Chondrocyte (in vitro differentiated cells): ENCODE measurements at regions not wholly inside any gene's neighbourhood (a gene's known extent, or its start where the extent isn't known, plus 50 kb on each side); places are given as distances from the start of the nearest gene placed in this dataset.
A peak's percentile ranks its signal among the peaks of the same experiment; 100 is the strongest.

Source experiments
- DNase-seq: peaks from one replicate; pipeline ENCODE4 v3.0.0; 2021; ENCODE audit warnings: mixed read lengths, low spot score
- H3K27ac Mint-ChIP-seq: one replicate; pipeline ENCODE4 v1.8.0; 2021; ENCODE audit warnings: mild to moderate bottlenecking, moderate library complexity, mixed read lengths; ENCODE audit not compliant: unreplicated experiment
- H3K27me3 Mint-ChIP-seq: 2 replicates; pipeline ENCODE4 v1.8.0; 2021; ENCODE audit warnings: low read depth, mixed read lengths
- H3K36me3 Mint-ChIP-seq: 2 replicates; pipeline ENCODE4 v1.8.0; 2021; ENCODE audit warnings: low read depth, mixed read lengths
- H3K4me1 Mint-ChIP-seq: 2 replicates; pipeline ENCODE4 v1.8.0; 2021; ENCODE audit warnings: low read depth, mild to moderate bottlenecking, mixed read lengths
- H3K4me3 Mint-ChIP-seq: one replicate; pipeline ENCODE4 v1.8.0; 2021; ENCODE audit warnings: mild to moderate bottlenecking, moderate library complexity, mixed read lengths; ENCODE audit not compliant: unreplicated experiment
- H3K9me3 Mint-ChIP-seq: 2 replicates; pipeline ENCODE4 v1.8.0; 2021; ENCODE audit warnings: low read depth, mixed read lengths
- TF ChIP-seq, protein P1 (sequence below): fragments of 200-600 bp; sonication (generic); IDR thresholded peaks from 2 replicates; pipeline ENCODE4 v1.5.0; 2021; ENCODE audit warnings: antibody characterized with exemption, mild to moderate bottlenecking, moderate library complexity

DNA sequence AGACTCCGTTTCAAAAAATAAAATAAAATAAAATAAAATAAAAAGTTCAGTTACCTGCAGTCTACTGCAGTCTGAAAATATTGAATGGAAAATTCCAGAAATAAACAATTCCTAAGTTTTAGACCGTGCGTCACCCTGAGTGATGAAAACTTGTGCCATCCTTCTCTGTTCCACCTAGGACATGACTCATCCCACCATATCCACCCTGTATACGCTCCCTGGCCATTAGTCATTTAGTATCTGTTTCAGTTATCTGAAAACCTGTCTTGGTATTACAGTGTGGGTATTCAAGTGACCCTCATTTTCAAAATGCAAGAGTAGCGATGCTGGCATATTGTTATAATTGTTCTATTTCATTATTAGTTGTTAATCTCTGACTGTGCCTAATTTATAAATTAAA is 51.8 kb upstream of the TEX48 start:
- TF ChIP-seq, protein P1, sequence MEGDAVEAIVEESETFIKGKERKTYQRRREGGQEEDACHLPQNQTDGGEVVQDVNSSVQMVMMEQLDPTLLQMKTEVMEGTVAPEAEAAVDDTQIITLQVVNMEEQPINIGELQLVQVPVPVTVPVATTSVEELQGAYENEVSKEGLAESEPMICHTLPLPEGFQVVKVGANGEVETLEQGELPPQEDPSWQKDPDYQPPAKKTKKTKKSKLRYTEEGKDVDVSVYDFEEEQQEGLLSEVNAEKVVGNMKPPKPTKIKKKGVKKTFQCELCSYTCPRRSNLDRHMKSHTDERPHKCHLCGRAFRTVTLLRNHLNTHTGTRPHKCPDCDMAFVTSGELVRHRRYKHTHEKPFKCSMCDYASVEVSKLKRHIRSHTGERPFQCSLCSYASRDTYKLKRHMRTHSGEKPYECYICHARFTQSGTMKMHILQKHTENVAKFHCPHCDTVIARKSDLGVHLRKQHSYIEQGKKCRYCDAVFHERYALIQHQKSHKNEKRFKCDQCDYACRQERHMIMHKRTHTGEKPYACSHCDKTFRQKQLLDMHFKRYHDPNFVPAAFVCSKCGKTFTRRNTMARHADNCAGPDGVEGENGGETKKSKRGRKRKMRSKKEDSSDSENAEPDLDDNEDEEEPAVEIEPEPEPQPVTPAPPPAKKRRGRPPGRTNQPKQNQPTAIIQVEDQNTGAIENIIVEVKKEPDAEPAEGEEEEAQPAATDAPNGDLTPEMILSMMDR = no peak
- H3K4me3 Mint-ChIP-seq = no peak overlapping the region
- H3K27ac Mint-ChIP-seq = peak overlapping the region; percentile 12
- H3K27me3 Mint-ChIP-seq = no peaks in the 10 kb centered on the region
- no peaks in the 10 kb centered on the region for H3K9me3 Mint-ChIP-seq
- H3K4me1 Mint-ChIP-seq = peaks cover 16% of the 10 kb centered on the region
- DNase-seq = no peak
- H3K36me3 Mint-ChIP-seq = no peaks in the 10 kb centered on the region

DNA sequence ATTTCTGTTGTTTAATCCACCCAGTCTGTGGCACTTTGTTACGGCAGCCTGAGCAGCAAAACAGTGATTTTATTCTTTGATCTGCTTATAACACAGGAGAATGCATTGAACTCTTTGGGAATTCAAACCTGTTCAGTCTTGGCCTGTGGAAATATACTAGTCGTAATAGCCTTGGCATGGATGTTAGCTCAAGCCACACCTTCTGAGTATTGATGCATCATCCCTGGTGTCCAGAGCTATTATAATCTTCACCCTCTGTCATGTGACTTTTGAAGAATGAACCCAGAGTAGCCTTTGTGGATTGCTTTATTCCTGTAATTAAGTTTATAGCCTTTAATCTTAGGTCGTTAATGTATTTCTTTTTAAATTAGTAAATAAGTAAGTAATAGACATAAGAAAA is 50.8 kb upstream of the TEX48 start:
- TF ChIP-seq, protein P1 = no peak
- no peak overlapping the region for H3K27ac Mint-ChIP-seq
- peaks cover 12% of the 10 kb centered on the region for H3K4me1 Mint-ChIP-seq
- DNase-seq = no peak
- no peaks in the 10 kb centered on the region for H3K9me3 Mint-ChIP-seq
- H3K36me3 Mint-ChIP-seq = no peaks in the 10 kb centered on the region
- H3K27me3 Mint-ChIP-seq = no peaks in the 10 kb centered on the region
- H3K4me3 Mint-ChIP-seq = no peak overlapping the region
